B cell (primary cell): ENCODE measurements at regions not wholly inside any gene's neighbourhood (a gene's known extent, or its start where the extent isn't known, plus 50 kb on each side); places are given as distances from the start of the nearest gene placed in this dataset.

Experiments used
- ATAC-seq: fragments of 200-7000 bp; cut with Tn5 transposase; one replicate; pipeline ENCODE4 v1.10.0; 2021; ENCODE audit warnings: low read depth, mild to moderate bottlenecking, moderate number of reproducible peaks, moderate library complexity
- CTCF ChIA-PET: fragments of 350-600 bp; sonication (Branson Sonifier 250); formaldehyde crosslinking; loops from one replicate; lab custom pipeline; 2021; ENCODE audit warnings: antibody characterized with exemption, inconsistent platforms; lab: Charles Lee
- POLR2A ChIA-PET: fragments of 350-600 bp; sonication (Branson Sonifier 250); formaldehyde crosslinking; loops from one replicate; lab custom pipeline; 2021; ENCODE audit warnings: antibody characterized with exemption; lab: Charles Lee
- DNase-seq: peaks from one replicate; pipeline ENCODE4 v3.0.0; 2013
- H2AFZ ChIP-seq: 2 replicates; pipeline ENCODE4 v1.6.1; 2012; ENCODE audit warnings: mild to moderate bottlenecking, low read depth, low read length; ENCODE audit not compliant: insufficient read depth, poor library complexity, severe bottlenecking
- H3K27ac ChIP-seq, 2 donors: 1 replicate in 1 of 2; 2 replicates in 1 of 2; pipeline ENCODE4 v1.5.1; 2012 to 2013; ENCODE audit warnings: low read length in 2 of 2, mild to moderate bottlenecking in 2 of 2, moderate library complexity in 1 of 2
- H3K27me3 ChIP-seq, 4 experiments: fragments of 200-600 bp in 1 of 4; sonication (generic) in 1 of 4; replicated peaks in 1 of 4; 1 replicate in 2 of 4; 2 replicates in 2 of 4; pipeline versions ENCODE4 v1.6.1 to v1.7.0; 2013 to 2016; ENCODE audit warnings: low read length in 3 of 4, mild to moderate bottlenecking in 2 of 4, mixed read lengths in 1 of 4, moderate library complexity in 1 of 4; ENCODE audit not compliant: insufficient read depth in 4 of 4, control insufficient read depth in 3 of 4; ENCODE audit errors: control extremely low read depth in 1 of 4
- H3K36me3 ChIP-seq, 2 experiments: replicated peaks in 1 of 2; 1 replicate in 1 of 2; 2 replicates in 1 of 2; pipeline versions ENCODE4 v1.6.1 to v1.7.1; 2013; ENCODE audit warnings: low read length in 1 of 2; ENCODE audit not compliant: insufficient read depth in 2 of 2, control insufficient read depth in 1 of 2; ENCODE audit errors: control extremely low read depth in 1 of 2, extremely low read depth in 1 of 2
- H3K4me1 ChIP-seq, 2 donors: fragments of 200-600 bp in 1 of 2; sonication (generic) in 1 of 2; 1 replicate in 1 of 2; 2 replicates in 1 of 2; pipeline versions ENCODE4 v1.5.1 to v1.6.1; 2013 to 2017; ENCODE audit warnings: low read length in 2 of 2; ENCODE audit not compliant: control insufficient read depth in 2 of 2, insufficient read depth in 2 of 2
- H3K4me2 ChIP-seq: replicated peaks from 2 replicates; pipeline ENCODE3; 2012; ENCODE audit warnings: mild to moderate bottlenecking, low read depth, low read length; ENCODE audit not compliant: poor library complexity, severe bottlenecking
- H3K4me3 ChIP-seq, 5 experiments: fragments of 200-600 bp in 1 of 5; sonication (generic) in 1 of 5; 1 replicate in 3 of 5; 2 replicates in 2 of 5; pipeline versions ENCODE4 v1.5.1 to v1.7.0; 2011 to 2016; ENCODE audit warnings: low read length in 4 of 5, mild to moderate bottlenecking in 4 of 5, low read depth in 2 of 5, control low read depth in 1 of 5, moderate library complexity in 1 of 5; ENCODE audit not compliant: insufficient read depth in 1 of 5; ENCODE audit errors: control extremely low read depth in 1 of 5, extremely low read depth in 1 of 5
- H3K79me2 ChIP-seq: fragments of 200-600 bp; sonication (generic); one replicate; pipeline ENCODE4 v1.6.0; 2016; ENCODE audit warnings: low read length; ENCODE audit not compliant: control insufficient read depth, insufficient read depth
- H3K9ac ChIP-seq: fragments of 200-600 bp; sonication (generic); 2 replicates; pipeline ENCODE4 v1.6.1; 2017; ENCODE audit warnings: mild to moderate bottlenecking, low read length, moderate library complexity
- H3K9me3 ChIP-seq, 3 donors: one replicate each; pipeline versions ENCODE4 v1.6.1 to v1.7.1; 2013; ENCODE audit warnings: low read length in 2 of 3; ENCODE audit not compliant: control insufficient read depth in 2 of 3, insufficient read depth in 1 of 3; ENCODE audit errors: control extremely low read depth in 1 of 3
- H4K20me1 ChIP-seq: 2 replicates; pipeline ENCODE4 v1.6.0; 2012; ENCODE audit warnings: mild to moderate bottlenecking, low read length; ENCODE audit not compliant: insufficient read depth, control insufficient read depth, poor library complexity, severe bottlenecking
- H3K27ac Mint-ChIP-seq: one replicate; pipeline ENCODE4 v1.8.0; 2021; ENCODE audit warnings: mixed read lengths
- H3K27me3 Mint-ChIP-seq: one replicate; pipeline ENCODE4 v1.8.0; 2021; ENCODE audit warnings: mixed read lengths
- H3K4me1 Mint-ChIP-seq: one replicate; pipeline ENCODE4 v1.8.0; 2021; ENCODE audit warnings: mixed read lengths
- H3K4me3 Mint-ChIP-seq: one replicate; pipeline ENCODE4 v1.8.0; 2021; ENCODE audit warnings: mixed read lengths
- H3K9me3 Mint-ChIP-seq: one replicate; pipeline ENCODE4 v1.8.0; 2022; ENCODE audit warnings: mixed read lengths; ENCODE audit not compliant: insufficient read depth
- EZH2 ChIP-seq: IDR thresholded peaks from 2 replicates; pipeline ENCODE4 v1.6.1; 2012; ENCODE audit warnings: borderline replicate concordance, low read depth, mild to moderate bottlenecking, moderate library complexity, low read length; ENCODE audit not compliant: insufficient read depth, poor library complexity, severe bottlenecking
- WGBS: methylation state at CpG from one replicate; pipeline ENCODE4 v1.1.5; 2013; ENCODE audit warnings: missing lambda C conversion rate; ENCODE audit not compliant: insufficient coverage; 5-methylcytosine and 5-hydroxymethylcytosine counted together
- intact Hi-C: fragments of 100-400 bp; cut with micrococcal nuclease; formaldehyde crosslinking; loops from one replicate; pipeline ENCODE4 v1.10.0; 2022
- TF ChIP-seq, protein P1 (sequence below): fragments of 200-600 bp; IDR thresholded peaks from one replicate; pipeline ENCODE4 v1.8.0; 2022; ENCODE audit warnings: antibody characterized with exemption, mild to moderate bottlenecking

GRCh38 chr9:135008416-135008815 lies 79.1 kb upstream of the OLFM1 start:
- Histone ChIP-seq H4K20me1 (no peaks in the 10 kb centered on the region), H3K27me3 (no peaks in the 10 kb centered on the region), H3K4me3 (no peak overlapping the region), H3K9me3 (no peaks in the 10 kb centered on the region), H3K79me2 (no peaks in the 10 kb centered on the region), H3K27ac (no peak overlapping the region), H2AFZ (no peak overlapping the region), H3K4me1 (no peaks in the 10 kb centered on the region), H3K4me2 (no peak overlapping the region), H3K36me3 (no peaks in the 10 kb centered on the region), H3K9ac (no peak overlapping the region)
- intact Hi-C loops = no loop called here
- peaks cover 16% of the 10 kb centered on the region for H3K27me3 Mint-ChIP-seq
- no peak for DNase-seq
- WGBS = 87% methylated on average over 2 of the region's 8 CpGs
- no peaks in the 10 kb centered on the region for H3K9me3 Mint-ChIP-seq
- TF ChIP-seq, protein P1, sequence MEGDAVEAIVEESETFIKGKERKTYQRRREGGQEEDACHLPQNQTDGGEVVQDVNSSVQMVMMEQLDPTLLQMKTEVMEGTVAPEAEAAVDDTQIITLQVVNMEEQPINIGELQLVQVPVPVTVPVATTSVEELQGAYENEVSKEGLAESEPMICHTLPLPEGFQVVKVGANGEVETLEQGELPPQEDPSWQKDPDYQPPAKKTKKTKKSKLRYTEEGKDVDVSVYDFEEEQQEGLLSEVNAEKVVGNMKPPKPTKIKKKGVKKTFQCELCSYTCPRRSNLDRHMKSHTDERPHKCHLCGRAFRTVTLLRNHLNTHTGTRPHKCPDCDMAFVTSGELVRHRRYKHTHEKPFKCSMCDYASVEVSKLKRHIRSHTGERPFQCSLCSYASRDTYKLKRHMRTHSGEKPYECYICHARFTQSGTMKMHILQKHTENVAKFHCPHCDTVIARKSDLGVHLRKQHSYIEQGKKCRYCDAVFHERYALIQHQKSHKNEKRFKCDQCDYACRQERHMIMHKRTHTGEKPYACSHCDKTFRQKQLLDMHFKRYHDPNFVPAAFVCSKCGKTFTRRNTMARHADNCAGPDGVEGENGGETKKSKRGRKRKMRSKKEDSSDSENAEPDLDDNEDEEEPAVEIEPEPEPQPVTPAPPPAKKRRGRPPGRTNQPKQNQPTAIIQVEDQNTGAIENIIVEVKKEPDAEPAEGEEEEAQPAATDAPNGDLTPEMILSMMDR = no peak
- TF ChIP-seq EZH2 = no peak
- ChIA-PET CTCF (no interaction called here), POLR2A (no interaction called here)
- H3K4me1 Mint-ChIP-seq = no peaks in the 10 kb centered on the region
- ATAC-seq = no peak
- H3K27ac Mint-ChIP-seq = no peak overlapping the region
- H3K4me3 Mint-ChIP-seq = no peak overlapping the region

- H3K4me3 ChIP-seq = no peak overlapping the region
- peaks cover 17% of the 10 kb centered on the region for H3K27me3 Mint-ChIP-seq
- intact Hi-C loops = no loop called here
- DNase-seq (no peak), ATAC-seq (no peak)
- H4K20me1 ChIP-seq = no peaks in the 10 kb centered on the region
- H3K4me3 Mint-ChIP-seq = no peak overlapping the region
- H3K4me1 Mint-ChIP-seq = no peaks in the 10 kb centered on the region
- CTCF ChIA-PET = no interaction called here
- H3K9me3 ChIP-seq = no peaks in the 10 kb centered on the region
- H3K4me1 ChIP-seq = no peaks in the 10 kb centered on the region
- H3K27ac ChIP-seq = no peak overlapping the region
- no peaks in the 10 kb centered on the region for H3K36me3 ChIP-seq
- H3K9ac ChIP-seq = no peak overlapping the region
- TF ChIP-seq, protein P1 = no peak
- no peak for TF ChIP-seq EZH2
- no peak overlapping the region for H3K4me2 ChIP-seq
- POLR2A ChIA-PET = no interaction called here
- no peaks in the 10 kb centered on the region for H3K9me3 Mint-ChIP-seq
- no peak overlapping the region for H2AFZ ChIP-seq
- 94% methylated on average over 10 of the region's 10 CpGs for WGBS
- H3K79me2 ChIP-seq = no peaks in the 10 kb centered on the region
- H3K27ac Mint-ChIP-seq = no peak overlapping the region
- no peaks in the 10 kb centered on the region for H3K27me3 ChIP-seq
Measured at GRCh38 chr9:135009051-135009560, 78.4 kb upstream of the OLFM1 start.
